ENCODE measurements at regions not wholly inside any gene's neighbourhood (a gene's known extent, or its start where the extent isn't known, plus 50 kb on each side); places are given as distances from the start of the nearest gene placed in this dataset.

GRCh38 chr5:92518318-92518904, 1062.6 kb downstream of the NR2F1-AS1 start (continued):
- TF ChIP-seq ELK1 (IDR thresholded peaks at IDR 0.05; ENCODE audit: low read depth, low read length) (no peak), PRDM15 (CRISPR knock-in tag; IDR thresholded peaks at IDR 0.05) (no peak), MEF2A (IDR thresholded peaks at IDR 0.05; ENCODE audit: insufficient read depth, low read depth, low read length) (no peak), FOXM1 (IDR thresholded peaks at IDR 0.05; ENCODE audit: low read depth, low read length) (no peak), SREBF2 (IDR thresholded peaks at IDR 0.05; ENCODE audit: low read length) (no peak), POLR2AphosphoS2 (IDR thresholded peaks at IDR 0.05; ENCODE audit: low read depth, low read length) (no peak), NFXL1 (IDR thresholded peaks at IDR 0.05; ENCODE audit: borderline replicate concordance) (no peak), PAX5 (IDR thresholded peaks at IDR 0.05; ENCODE audit: borderline replicate concordance, low read depth, low read length) (0 out of 2 replicates have a peak, but pooled peaks have one; percentile 20), ZBTB33 (IDR thresholded peaks at IDR 0.05) (no peak), POLR2AphosphoS5 (IDR thresholded peaks at IDR 0.05; ENCODE audit: low read length) (no peak), POU2F2 (IDR thresholded peaks at IDR 0.05; ENCODE audit: borderline replicate concordance, low read depth, low read length) (no peak), DPF2 (IDR thresholded peaks at IDR 0.05) (0 out of 2 replicates have a peak, but pooled peaks have one; percentile 20), EP300 (IDR thresholded peaks at IDR 0.05; ENCODE audit: borderline replicate concordance in 1 of 2, control insufficient read depth in 1 of 2, low read depth in 2 of 2, low read length in 2 of 2) (0 out of 4 replicates have a peak, but pooled peaks of 1 of the 2 experiments have one; percentile 38), CBX3 (IDR thresholded peaks at IDR 0.05; ENCODE audit: borderline replicate concordance, low read depth) (no peak), TCF3 (IDR thresholded peaks at IDR 0.05; ENCODE audit: borderline replicate concordance, insufficient read depth, low read depth, low read length) (no peak), POLR2A (IDR thresholded peaks at IDR 0.05; ENCODE audit: low read depth, low read length) (no peak), CUX1 (IDR thresholded peaks at IDR 0.05; ENCODE audit: insufficient replicate concordance, low read depth, low read length) (no peak), SMAD5 (IDR thresholded peaks at IDR 0.05; ENCODE audit: low read depth) (no peak), JUNB (IDR thresholded peaks at IDR 0.05) (no peak; the same call in 1 of the 2 replicates)

Data from GM12878 (cell line).